NCI-H1694 treated with DMSO at 0.1 percent for 48 hours (cell line): ENCODE measurements at regions not wholly inside any gene's neighbourhood (a gene's known extent, or its start where the extent isn't known, plus 50 kb on each side); places are given as distances from the start of the nearest gene placed in this dataset.

Source experiments
- DNase-seq: peaks from one replicate; lab custom pipeline; 2025; lab: John Stamatoyannopoulos, UW

GRCh38 chr16:54362591-54363206, 76.1 kb upstream of the IRX3 start:
- no peak for DNase-seq

DNA sequence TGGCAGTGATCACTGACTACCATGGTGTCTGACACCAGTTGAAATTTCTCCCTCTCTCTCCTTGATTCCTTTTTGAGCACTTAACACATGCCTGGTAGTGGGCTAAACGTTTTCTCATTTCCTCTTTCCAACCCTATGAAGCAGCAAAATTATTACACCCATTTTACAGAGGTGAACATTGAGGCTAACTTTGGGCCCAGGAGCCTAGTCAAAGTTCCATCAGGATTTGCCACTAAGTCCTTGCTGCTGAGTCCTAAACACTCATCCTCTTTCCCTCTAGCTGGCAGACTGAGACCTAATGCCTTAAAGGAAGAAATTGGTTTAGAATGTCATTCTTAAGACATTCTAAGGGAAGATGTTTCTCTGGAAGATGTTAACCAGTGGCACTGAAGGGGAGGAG, 74.7 kb upstream of the IRX3 start:
- DNase-seq = no peak

GRCh38 chr16:54360681-54361080, 74.1 kb upstream of the IRX3 start:
- DNase-seq = no peak

GRCh38 chr16:54359555-54359954, 73.0 kb upstream of the IRX3 start:
- no peak for DNase-seq

- DNase-seq = no peak
Measured at GRCh38 chr16:54359081-54359480, 72.5 kb upstream of the IRX3 start.

DNA sequence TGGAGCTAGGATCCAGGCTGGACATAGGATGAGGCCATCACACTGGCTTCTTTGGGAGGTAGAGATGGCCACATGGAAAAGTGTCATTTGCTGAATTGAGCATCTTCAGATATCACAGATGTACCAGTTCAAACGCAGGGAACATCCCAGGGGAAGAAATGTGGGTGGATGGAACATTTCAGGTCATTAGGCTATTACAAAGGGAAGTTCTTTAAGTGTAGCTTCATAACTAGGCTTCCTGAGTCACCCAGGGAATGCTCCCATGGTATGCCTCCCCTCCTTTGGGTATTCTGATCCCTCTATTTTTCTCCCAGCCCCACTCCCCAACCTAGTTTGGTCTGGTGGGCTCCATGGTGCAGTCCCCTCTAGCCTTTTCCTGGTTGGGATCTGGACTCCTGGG, 69.8 kb upstream of the IRX3 start:
- no peak for DNase-seq

GRCh38 chr16:54355251-54355650, 68.7 kb upstream of the IRX3 start:
- no peak for DNase-seq

DNA sequence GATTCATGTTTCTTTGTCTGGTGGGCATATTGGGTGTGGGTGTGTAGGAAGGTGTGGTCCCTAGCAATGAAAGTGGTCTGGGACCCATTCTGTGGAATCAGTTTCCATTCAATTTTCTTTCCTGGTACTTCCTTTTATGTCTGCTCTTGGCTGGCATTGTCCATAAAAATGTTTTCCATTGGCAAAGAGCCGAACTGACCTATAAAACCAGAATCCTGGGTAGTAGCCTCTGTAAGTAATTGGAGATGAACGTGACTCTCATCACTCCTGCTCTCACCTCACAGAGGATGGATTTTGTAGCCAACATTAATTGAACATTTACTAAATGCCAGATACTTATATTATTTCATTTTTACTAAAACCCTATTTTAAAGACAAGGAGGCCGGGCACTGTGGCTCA, 66.5 kb upstream of the IRX3 start:
- DNase-seq = no peak

- no peak for DNase-seq
Measured at GRCh38 chr16:54351171-54351570, 64.6 kb upstream of the IRX3 start.

DNA sequence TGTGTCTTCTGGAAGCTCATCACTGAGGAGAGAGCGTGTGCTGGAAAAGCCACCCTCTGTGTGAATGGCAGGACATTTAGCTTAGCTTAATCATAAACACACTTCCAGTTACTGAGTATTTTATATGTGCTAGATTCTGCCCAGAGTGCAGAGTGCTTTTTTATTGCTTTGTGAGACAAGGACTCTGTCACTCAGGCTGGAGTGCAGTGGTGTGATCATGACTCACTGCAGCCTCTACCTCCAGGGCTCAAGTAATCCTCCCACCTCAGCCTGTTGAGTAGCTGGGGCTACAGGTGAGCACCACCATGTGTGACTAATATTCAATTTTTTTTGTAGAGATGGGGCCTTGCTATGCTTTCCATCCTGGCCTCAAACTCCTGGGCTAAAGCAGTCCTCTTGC, 61.4 kb upstream of the IRX3 start:
- no peak for DNase-seq

DNA sequence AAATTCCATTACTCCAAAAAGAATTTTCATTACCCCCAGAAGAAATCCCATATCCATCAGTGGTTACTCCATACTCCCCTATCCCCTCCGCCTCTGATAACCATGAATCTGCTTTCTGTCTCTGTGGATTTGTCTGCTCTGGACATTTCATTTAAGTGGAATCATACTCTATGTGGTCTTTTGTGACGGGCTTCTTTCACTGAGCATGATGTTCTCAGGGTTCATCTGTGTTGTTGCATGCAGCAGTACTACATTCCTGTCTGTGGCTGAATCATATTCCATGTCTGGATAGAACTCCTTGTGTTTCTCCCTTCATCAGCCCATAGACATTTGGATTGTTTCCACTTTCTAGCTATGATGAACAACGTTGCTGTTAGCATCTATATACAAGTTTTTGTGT, 59.5 kb upstream of the IRX3 start:
- DNase-seq = no peak

DNA sequence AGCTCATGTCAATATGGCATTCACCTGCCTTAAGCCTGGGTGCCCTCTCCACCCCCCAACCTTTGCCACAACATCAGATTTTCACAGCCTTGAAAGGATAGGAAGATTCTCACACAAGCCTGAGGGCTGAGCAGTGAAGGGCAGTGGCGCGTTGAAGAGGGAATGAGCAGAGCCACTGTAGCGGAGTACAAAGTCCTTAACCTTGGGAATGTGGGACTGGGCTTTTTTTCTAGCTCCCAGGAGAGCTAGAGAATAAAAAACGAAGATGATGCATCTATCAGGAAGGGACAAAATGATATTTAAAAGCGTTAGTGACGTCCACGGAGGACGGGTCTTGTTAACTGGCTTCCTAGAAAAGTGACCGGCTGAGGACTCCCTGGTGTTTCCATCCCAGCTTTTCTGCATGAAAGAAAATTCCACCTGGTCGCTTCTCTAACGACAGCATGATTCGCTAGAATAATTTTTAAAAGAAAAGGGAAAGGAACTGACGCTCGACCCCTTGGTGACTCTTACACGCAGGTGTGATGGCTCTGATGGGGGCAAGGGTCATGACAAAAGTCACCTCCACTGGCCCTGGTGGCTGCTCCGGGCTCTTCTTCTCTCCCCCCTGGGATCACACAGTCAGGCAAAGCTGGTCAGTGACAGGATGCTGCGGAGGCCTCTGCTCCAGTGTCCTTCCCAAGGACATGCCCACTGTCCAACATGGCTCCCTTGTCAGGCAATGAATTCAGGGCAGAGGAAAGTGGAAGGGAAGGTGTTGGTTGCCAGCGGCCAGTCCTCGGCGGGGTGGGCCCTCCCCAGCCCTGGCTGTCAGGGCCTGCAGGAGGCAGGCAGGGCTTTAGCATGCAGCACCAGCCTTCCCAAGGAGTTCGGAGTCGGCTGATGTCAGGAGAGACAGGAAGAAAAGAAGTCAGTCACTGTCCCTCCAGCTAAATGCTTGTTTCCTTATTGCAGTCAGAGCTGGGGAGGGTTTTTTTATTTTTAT, 58.4 kb upstream of the IRX3 start:
- no peak for DNase-seq

- DNase-seq = no peak
Measured at GRCh38 chr16:54342966-54343365, 56.4 kb upstream of the IRX3 start.

DNA sequence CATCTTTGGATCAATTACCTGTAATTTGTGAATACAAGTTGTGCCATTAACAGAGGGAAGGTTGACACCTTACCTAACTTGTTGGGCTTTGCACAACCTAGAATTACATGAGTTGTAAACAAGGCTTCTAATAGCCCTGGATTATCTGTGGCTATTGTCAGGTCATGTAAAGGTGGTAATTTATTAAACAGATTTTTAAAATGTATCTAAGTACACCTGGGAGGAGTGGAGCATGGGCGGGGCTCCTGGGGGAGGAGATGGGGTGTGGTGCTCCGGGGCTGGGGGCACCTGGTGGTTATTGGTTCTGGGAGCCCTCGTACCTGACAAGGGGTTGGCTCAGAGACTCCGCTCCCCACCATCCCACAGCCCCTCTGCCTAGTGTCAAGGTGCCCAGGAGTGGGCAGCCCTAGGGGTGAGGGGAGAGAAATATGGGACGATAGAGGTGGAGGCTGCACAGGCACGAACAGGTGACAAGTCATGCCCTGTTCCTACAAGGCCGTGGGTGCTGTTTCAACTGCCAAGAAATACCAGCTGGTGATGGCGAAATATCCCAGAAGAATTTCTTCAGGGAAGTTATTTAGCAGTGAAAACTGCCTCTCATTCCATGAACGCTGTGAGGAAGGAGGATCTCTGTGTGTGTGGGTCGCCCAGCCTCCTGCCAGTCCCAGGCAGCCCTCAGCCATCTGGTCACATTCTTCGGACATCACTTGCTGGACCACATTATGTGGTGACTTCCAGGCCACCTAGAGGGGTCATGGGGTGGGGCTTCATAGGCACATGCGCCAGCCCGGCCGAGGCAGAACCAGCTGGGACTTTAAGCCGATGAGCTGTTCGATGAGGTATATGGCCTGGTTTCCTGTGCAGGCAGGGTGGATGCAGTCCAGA, 55.5 kb upstream of the IRX3 start:
- no peak for DNase-seq

DNA sequence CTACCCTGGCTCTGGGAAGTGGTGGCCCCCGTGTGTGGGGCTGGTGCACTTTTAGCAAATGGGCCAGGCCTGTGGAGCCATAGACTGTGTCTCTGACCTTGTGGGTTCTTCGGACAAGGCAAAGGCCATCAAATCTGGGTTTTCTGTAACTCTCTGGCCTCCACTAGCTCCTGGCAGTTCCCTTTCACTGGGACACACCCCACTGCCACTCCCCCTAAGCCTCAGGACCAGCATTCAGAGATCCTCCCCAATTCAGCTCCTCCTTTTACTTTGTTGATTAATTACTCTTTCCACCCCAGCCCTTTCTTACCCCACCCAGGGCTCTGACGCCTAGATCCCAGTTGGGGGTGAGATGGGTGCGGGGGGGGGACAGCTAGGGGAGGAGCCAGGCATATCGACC, 53.9 kb upstream of the IRX3 start:
- DNase-seq = no peak

DNA sequence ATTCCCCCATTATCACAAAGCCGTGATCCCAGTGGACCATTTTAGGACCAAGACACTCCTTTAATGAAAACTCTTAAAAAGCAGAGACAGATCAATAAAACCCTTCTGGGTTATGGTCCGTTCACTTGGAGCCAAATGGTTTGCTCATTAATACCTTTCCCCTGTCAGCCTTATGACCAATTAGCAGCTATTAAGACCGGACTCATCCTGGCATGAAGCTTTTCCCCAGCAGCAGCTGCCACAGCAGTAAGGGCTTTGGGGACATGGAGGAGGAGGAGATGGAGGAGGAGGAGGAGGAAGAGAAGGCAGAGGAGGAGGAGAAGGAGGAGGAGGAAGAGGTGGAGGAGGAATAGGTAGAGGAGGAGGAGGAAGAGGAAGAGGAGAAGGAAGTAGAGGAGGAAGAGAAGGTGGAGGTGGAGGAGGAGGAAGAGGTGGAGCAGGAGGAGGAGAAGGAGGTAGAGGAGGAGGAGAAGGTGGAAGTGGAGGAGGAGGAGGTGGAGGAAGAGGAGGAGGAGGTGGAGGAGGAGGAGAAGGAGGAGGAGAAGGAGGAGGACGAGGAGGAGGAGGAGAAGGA, 50.1 kb upstream of the IRX3 start:
- no peak for DNase-seq
